Fibroblast of the aortic adventitia (primary cell): ENCODE measurements at regions not wholly inside any gene's neighbourhood (a gene's known extent, or its start where the extent isn't known, plus 50 kb on each side); places are given as distances from the start of the nearest gene placed in this dataset.
"Not testable (repeated sequence)": the region's sequence is repeated elsewhere in the genome, so short reads cannot be mapped to it uniquely, and the experiment has no call there.

Experiments
- DNase-seq: peaks from one replicate; pipeline ENCODE4 v3.0.0-alpha.2; 2010; ENCODE audit warnings: low read depth
- H3K4me3 ChIP-seq: 2 replicates; pipeline ENCODE4 v1.5.1; 2011; ENCODE audit warnings: low read depth, mild to moderate bottlenecking, control low read depth, low read length, moderate library complexity
- CTCF ChIP-seq: IDR thresholded peaks from 2 replicates; pipeline ENCODE4 v1.5.1; 2011; ENCODE audit warnings: mild to moderate bottlenecking, low read length, control low read depth, inconsistent platforms; ENCODE audit not compliant: insufficient read depth

GRCh38 chr11:115616971-115617370 lies 112.8 kb upstream of the CADM1 start:
- no peak overlapping the region for H3K4me3 ChIP-seq
- DNase-seq, result no peak
- no peak for TF ChIP-seq CTCF

- DNase-seq, result no peak
- no peak overlapping the region for H3K4me3 ChIP-seq
- TF ChIP-seq CTCF, result no peak
These were observed 109.9 kb upstream of the CADM1 start for GRCh38 chr11:115613986-115614632.

- no peak overlapping the region for H3K4me3 ChIP-seq
- no peak for TF ChIP-seq CTCF
- DNase-seq, result no peak
These were observed 108.8 kb upstream of the CADM1 start for GRCh38 chr11:115613004-115613403.

GRCh38 chr11:115612046-115612730 lies 108.0 kb upstream of the CADM1 start:
- no peak for TF ChIP-seq CTCF
- DNase-seq, result no peak
- H3K4me3 ChIP-seq, result no peak overlapping the region

GRCh38 chr11:115611343-115611742 lies 107.1 kb upstream of the CADM1 start:
- no peak for DNase-seq
- no peak for TF ChIP-seq CTCF
- H3K4me3 ChIP-seq, result no peak overlapping the region

GRCh38 chr11:115610908-115611307 lies 106.7 kb upstream of the CADM1 start:
- no peak for TF ChIP-seq CTCF
- H3K4me3 ChIP-seq, result no peak overlapping the region
- DNase-seq, result no peak

- DNase-seq, H3K4me3 ChIP-seq: not testable (repeated sequence)
These were observed 106.0 kb upstream of the CADM1 start for GRCh38 chr11:115610234-115610633.
